ENCODE measurements at regions not wholly inside any gene's neighbourhood (a gene's known extent, or its start where the extent isn't known, plus 50 kb on each side); places are given as distances from the start of the nearest gene placed in this dataset.

- TF ChIP-seq CTCF (IDR thresholded peaks at IDR 0.05; ENCODE audit: insufficient read depth, low read length, poor library complexity, severe bottlenecking) (no peak), EZH2phosphoT487 (conservative IDR thresholded peaks at IDR 0.05; ENCODE audit: low read length) (no peak)
These were observed 391.3 kb downstream of the JRKL start for GRCh38 chr11:96781082-96781481.
